Smooth muscle cell (in vitro differentiated cells): ENCODE measurements at regions not wholly inside any gene's neighbourhood (a gene's known extent, or its start where the extent isn't known, plus 50 kb on each side); places are given as distances from the start of the nearest gene placed in this dataset.

Experiments
- DNase-seq: peaks from one replicate; lab custom pipeline; 2025; ENCODE audit not compliant: unreplicated experiment; lab: John Stamatoyannopoulos, UW
- H2AFZ ChIP-seq: fragments of 200-600 bp; sonication (generic); 2 replicates; pipeline ENCODE4 v1.6.0; 2016; ENCODE audit warnings: antibody characterized with exemption, low read depth, mild to moderate bottlenecking
- H3F3A ChIP-seq: fragments of 200-600 bp; sonication (generic); 2 replicates; pipeline ENCODE4 v1.6.0; 2017; ENCODE audit warnings: antibody characterized with exemption, low read depth
- H3K27ac ChIP-seq: fragments of 200-600 bp; sonication (generic); 2 replicates; pipeline ENCODE4 v1.5.1; 2016; ENCODE audit warnings: low read depth, mild to moderate bottlenecking
- H3K27me3 ChIP-seq: fragments of 200-600 bp; sonication (generic); 2 replicates; pipeline ENCODE4 v1.6.1; 2016; ENCODE audit warnings: low read depth, mild to moderate bottlenecking
- H3K36me3 ChIP-seq: fragments of 200-600 bp; sonication (generic); 2 replicates; pipeline ENCODE4 v1.5.1; 2016; ENCODE audit warnings: low read depth
- H3K4me1 ChIP-seq: fragments of 200-600 bp; sonication (generic); 2 replicates; pipeline ENCODE4 v1.5.1; 2016; ENCODE audit warnings: low read depth
- H3K4me2 ChIP-seq: fragments of 200-600 bp; sonication (generic); 2 replicates; pipeline ENCODE4 v1.6.0; 2016; ENCODE audit warnings: mild to moderate bottlenecking
- H3K4me3 ChIP-seq: fragments of 200-600 bp; sonication (generic); 2 replicates; pipeline ENCODE4 v1.5.1; 2016; ENCODE audit warnings: mild to moderate bottlenecking
- H3K79me2 ChIP-seq: fragments of 200-600 bp; sonication (generic); 2 replicates; pipeline ENCODE4 v1.6.0; 2016; ENCODE audit warnings: low read depth, mild to moderate bottlenecking
- H3K9ac ChIP-seq: fragments of 200-600 bp; sonication (generic); 2 replicates; pipeline ENCODE4 v1.6.0; 2016; ENCODE audit warnings: low read depth
- H3K9me3 ChIP-seq: fragments of 200-600 bp; sonication (generic); replicated peaks from 2 replicates; pipeline ENCODE4 v1.5.1; 2016; ENCODE audit warnings: low read depth
- H4K20me1 ChIP-seq: fragments of 200-600 bp; sonication (generic); 2 replicates; pipeline ENCODE4 v1.6.0; 2016; ENCODE audit warnings: low read depth
- CTCF ChIP-seq: fragments of 200-600 bp; sonication (generic); IDR thresholded peaks from 2 replicates; pipeline ENCODE4 v1.5.1; 2017; ENCODE audit warnings: borderline replicate concordance, mild to moderate bottlenecking, antibody characterized with exemption; ENCODE audit not compliant: insufficient read depth, poor library complexity, severe bottlenecking
- WGBS: methylation state at CpG from one replicate; pipeline ENCODE4 v1.1.7; 2016; ENCODE audit warnings: low lambda C conversion rate; 5-methylcytosine and 5-hydroxymethylcytosine counted together

GRCh38 chr14:86897704-86898513, 1095.1 kb downstream of the GALC start:
- no peak for DNase-seq
- TF ChIP-seq CTCF: no peak
- no peaks in the 10 kb centered on the region for H4K20me1 ChIP-seq
- H3K36me3 ChIP-seq: no peaks in the 10 kb centered on the region
- no peak overlapping the region for H3K4me2 ChIP-seq
- H3F3A ChIP-seq: no peaks in the 10 kb centered on the region
- no peak overlapping the region for H3K4me3 ChIP-seq
- H2AFZ ChIP-seq: no peak overlapping the region
- no peak overlapping the region for H3K27ac ChIP-seq
- no peaks in the 10 kb centered on the region for H3K4me1 ChIP-seq
- no peaks in the 10 kb centered on the region for H3K27me3 ChIP-seq
- no peaks in the 10 kb centered on the region for H3K79me2 ChIP-seq
- 71% methylated on average over 4 of the region's 4 CpGs for WGBS
- H3K9me3 ChIP-seq: no peaks in the 10 kb centered on the region
- H3K9ac ChIP-seq: no peak overlapping the region

GRCh38 chr14:86897224-86897623, 1095.8 kb downstream of the GALC start:
- Histone ChIP-seq H2AFZ (no peak overlapping the region), H3K27me3 (no peaks in the 10 kb centered on the region), H3K9ac (no peak overlapping the region), H3K4me3 (no peak overlapping the region), H4K20me1 (no peaks in the 10 kb centered on the region), H3K27ac (no peak overlapping the region), H3K9me3 (no peaks in the 10 kb centered on the region), H3F3A (no peaks in the 10 kb centered on the region), H3K36me3 (no peaks in the 10 kb centered on the region), H3K4me2 (no peak overlapping the region), H3K79me2 (no peaks in the 10 kb centered on the region), H3K4me1 (peaks cover 1% of the 10 kb centered on the region)
- no peak for TF ChIP-seq CTCF
- no peak for DNase-seq

GRCh38 chr14:86896701-86897100, 1096.3 kb downstream of the GALC start:
- no peak for TF ChIP-seq CTCF

More at GRCh38 chr14:86896701-86897100, 1096.3 kb downstream of the GALC start:
- H3K9me3 ChIP-seq: no peaks in the 10 kb centered on the region
- no peak overlapping the region for H3K4me2 ChIP-seq
- no peaks in the 10 kb centered on the region for H3K79me2 ChIP-seq
- no peak overlapping the region for H3K4me3 ChIP-seq
- H4K20me1 ChIP-seq: no peaks in the 10 kb centered on the region
- H3K36me3 ChIP-seq: no peaks in the 10 kb centered on the region
- no peaks in the 10 kb centered on the region for H3F3A ChIP-seq
- DNase-seq: no peak
- H3K27me3 ChIP-seq: no peaks in the 10 kb centered on the region
- H3K27ac ChIP-seq: no peak overlapping the region
- no peak overlapping the region for H3K9ac ChIP-seq
- 63% methylated on average over 4 of the region's 4 CpGs for WGBS
- H2AFZ ChIP-seq: no peak overlapping the region
- peaks cover 5% of the 10 kb centered on the region for H3K4me1 ChIP-seq
